ENCODE measurements at regions not wholly inside any gene's neighbourhood (a gene's known extent, or its start where the extent isn't known, plus 50 kb on each side); places are given as distances from the start of the nearest gene placed in this dataset.

- TF ChIP-seq, protein P1, sequence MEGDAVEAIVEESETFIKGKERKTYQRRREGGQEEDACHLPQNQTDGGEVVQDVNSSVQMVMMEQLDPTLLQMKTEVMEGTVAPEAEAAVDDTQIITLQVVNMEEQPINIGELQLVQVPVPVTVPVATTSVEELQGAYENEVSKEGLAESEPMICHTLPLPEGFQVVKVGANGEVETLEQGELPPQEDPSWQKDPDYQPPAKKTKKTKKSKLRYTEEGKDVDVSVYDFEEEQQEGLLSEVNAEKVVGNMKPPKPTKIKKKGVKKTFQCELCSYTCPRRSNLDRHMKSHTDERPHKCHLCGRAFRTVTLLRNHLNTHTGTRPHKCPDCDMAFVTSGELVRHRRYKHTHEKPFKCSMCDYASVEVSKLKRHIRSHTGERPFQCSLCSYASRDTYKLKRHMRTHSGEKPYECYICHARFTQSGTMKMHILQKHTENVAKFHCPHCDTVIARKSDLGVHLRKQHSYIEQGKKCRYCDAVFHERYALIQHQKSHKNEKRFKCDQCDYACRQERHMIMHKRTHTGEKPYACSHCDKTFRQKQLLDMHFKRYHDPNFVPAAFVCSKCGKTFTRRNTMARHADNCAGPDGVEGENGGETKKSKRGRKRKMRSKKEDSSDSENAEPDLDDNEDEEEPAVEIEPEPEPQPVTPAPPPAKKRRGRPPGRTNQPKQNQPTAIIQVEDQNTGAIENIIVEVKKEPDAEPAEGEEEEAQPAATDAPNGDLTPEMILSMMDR (IDR thresholded peaks at IDR 0.05) = peak in 1 of 5 experiments; percentile 20
- TF ChIP-seq POLR2AphosphoS5 (IDR thresholded peaks at IDR 0.05) = no peak
These were observed 73.4 kb upstream of the EDNRA start for GRCh38 chr4:147407261-147408045.
